GM18867 (cell line): ENCODE measurements at regions not wholly inside any gene's neighbourhood (a gene's known extent, or its start where the extent isn't known, plus 50 kb on each side); places are given as distances from the start of the nearest gene placed in this dataset.
"Not testable (repeated sequence)": the region's sequence is repeated elsewhere in the genome, so short reads cannot be mapped to it uniquely, and the experiment has no call there.

Source experiments
- ATAC-seq: cut with Tn5 transposase; IDR thresholded peaks from one replicate; pipeline ENCODE4 v1.9.1; 2021; ENCODE audit warnings: mild to moderate bottlenecking, moderate library complexity; ENCODE audit not compliant: unreplicated experiment

- no peak for ATAC-seq
Measured at GRCh38 chr16:51242296-51242994, 91.4 kb upstream of the SALL1 start.

- ATAC-seq = no peak
Measured at GRCh38 chr16:51239196-51239595, 88.1 kb upstream of the SALL1 start.

GRCh38 chr16:51237861-51238378, 86.8 kb upstream of the SALL1 start:
- ATAC-seq = no peak

GRCh38 chr16:51237207-51237606, 86.1 kb upstream of the SALL1 start:
- ATAC-seq = no peak

- ATAC-seq = no peak
Measured at GRCh38 chr16:51236583-51236982, 85.5 kb upstream of the SALL1 start.

GRCh38 chr16:51231702-51232101, 80.6 kb upstream of the SALL1 start:
- no peak for ATAC-seq

GRCh38 chr16:51230035-51230434, 79.0 kb upstream of the SALL1 start:
- not testable (repeated sequence) for ATAC-seq

- no peak for ATAC-seq
Measured at GRCh38 chr16:51228097-51228659, 77.1 kb upstream of the SALL1 start.

GRCh38 chr16:51225878-51226277, 74.8 kb upstream of the SALL1 start:
- no peak for ATAC-seq

GRCh38 chr16:51224317-51224716, 73.2 kb upstream of the SALL1 start:
- ATAC-seq = no peak

GRCh38 chr16:51222016-51222415, 70.9 kb upstream of the SALL1 start:
- ATAC-seq = no peak

- no peak for ATAC-seq
Measured at GRCh38 chr16:51211148-51211547, 60.1 kb upstream of the SALL1 start.

- no peak for ATAC-seq
Measured at GRCh38 chr16:51210087-51210486, 59.0 kb upstream of the SALL1 start.

- ATAC-seq = no peak
Measured at GRCh38 chr16:51201604-51202003, 50.5 kb upstream of the SALL1 start.
